NCI-H1417 (cell line): ENCODE measurements at regions not wholly inside any gene's neighbourhood (a gene's known extent, or its start where the extent isn't known, plus 50 kb on each side); places are given as distances from the start of the nearest gene placed in this dataset.
"Not testable (repeated sequence)": the region's sequence is repeated elsewhere in the genome, so short reads cannot be mapped to it uniquely, and the experiment has no call there.

Source experiments
- DNase-seq, 3 experiments: peaks; one replicate each; lab custom pipeline; 2025; lab: John Stamatoyannopoulos, UW

DNA sequence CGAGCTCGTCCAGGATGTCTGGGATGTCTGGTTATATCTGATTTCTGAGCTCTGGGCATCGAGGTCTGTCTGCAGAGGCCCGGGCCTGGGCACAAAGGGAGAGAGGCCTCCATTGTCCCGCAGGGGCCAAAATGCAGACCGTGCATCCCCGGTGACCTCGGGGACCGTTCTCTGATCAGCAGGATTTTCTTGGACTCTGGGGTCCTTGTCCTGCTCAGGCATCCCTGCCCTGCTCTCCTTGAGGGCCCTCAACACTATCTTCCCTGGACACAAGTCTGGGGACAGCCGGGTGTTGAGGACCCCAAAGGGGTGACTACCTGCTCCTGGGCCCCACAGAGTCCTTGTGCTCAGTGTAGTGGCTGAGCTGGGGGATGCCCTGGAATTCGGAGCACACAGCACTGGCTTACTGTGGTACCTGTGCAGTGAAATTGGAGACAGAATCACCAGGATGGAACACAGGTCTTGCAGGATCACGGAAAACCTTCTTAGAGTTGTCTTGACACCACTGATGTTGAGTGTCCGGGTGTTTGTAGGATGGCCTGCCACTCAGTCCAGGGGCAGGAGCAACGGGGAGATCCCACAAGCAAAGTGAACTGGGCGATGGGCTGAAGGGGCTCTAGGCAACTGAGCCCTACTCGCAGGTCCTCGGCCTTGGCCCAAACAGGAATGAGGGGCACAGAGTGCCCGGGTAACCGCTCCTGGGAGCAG is 1369.2 kb downstream of the CDH12 start:
- not testable (repeated sequence) for DNase-seq

DNA sequence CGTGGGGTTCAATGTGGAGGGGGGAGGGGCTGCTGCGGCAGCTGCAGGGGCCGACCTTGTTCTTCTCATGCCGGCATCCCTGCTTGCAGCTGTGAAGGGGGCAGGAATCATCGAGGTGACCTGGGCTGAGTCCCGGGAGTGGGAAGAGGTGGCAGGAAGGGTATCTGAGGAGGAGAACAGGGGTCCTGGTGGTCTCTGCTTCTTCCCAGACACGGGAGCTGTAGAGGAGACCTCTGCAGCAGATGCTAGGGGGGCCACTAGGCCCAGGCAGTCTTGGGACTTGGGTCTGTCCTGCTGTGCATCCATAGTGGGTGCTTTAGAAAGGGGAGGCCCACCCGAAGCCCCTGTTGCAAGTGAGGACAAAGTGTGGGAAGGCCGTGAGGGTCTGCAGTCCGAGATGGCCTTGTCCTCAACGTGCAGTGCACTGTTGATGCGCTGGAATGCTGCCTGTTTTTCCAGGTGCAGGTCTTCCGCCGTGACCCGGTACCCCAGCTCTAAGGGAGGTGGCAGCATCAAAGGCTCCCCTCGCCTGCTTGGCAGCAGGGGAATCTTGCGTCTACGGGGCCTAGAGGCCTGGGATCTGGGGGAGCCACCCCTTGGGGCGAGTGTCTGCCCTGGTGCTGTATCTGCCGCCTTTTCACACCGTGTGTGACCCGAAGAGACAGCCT is 1370.0 kb downstream of the CDH12 start:
- DNase-seq, result not testable (repeated sequence)

DNA sequence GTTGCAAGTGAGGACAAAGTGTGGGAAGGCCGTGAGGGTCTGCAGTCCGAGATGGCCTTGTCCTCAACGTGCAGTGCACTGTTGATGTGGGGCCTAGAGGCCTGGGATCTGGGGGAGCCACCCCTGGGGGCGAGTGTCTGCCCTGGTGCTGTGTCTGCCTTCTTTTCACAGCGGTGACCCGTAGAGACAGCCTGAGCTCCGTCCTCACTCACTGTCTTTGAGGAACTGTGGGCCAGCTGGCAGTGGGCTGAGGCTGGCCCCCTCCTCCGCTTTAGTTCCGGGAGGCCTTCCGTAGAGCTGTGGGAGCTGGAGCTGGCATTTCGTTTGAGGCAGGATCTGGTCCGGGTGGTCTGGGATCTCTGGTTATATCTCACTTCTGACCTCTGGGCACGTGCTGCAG is 1370.6 kb downstream of the CDH12 start:
- DNase-seq, result not testable (repeated sequence)

DNA sequence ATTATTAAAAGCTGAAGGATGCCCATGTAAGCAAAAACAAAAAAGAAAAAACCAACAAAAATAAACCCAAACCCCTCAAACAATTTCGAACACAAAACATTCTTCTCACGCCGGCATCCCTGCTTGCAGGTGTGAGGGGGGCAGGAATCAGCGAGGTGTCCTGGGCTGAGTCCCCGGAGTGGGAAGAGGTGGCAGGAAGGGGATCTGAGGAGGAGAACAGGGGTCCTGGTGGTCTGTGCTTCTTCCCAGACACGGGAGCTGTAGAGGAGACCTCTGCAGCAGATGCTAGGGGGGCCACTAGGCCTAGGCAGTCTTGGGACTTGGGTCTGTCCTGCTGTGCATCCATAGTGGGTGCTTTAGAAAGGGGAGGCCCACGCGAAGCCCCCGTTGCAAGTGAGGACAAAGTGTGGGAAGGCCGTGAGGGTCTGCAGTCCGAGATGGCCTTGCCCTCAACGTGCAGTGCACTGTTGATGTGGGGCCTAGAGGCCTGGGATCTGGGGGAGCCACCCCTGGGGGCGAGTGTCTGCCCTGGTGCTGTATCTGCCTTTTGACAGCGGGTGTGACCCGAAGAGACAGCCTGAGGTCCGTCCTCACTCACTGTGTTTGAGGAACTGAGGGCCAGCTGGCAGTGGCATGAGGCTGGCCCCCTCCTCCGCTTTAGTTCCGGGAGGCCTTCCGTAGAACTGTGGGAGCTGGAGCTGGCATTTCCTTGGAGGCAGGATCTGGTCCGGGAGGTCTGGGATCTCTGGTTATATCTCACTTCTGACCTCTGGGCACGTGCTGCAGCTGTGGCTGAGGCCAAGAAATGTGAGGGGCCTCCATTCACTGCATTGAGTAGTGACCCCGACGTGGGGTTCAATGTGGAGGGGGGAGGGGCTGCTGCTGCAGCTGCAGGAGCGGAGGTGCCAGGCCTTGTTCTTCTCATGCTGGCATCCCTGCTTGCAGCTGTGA is 1371.5 kb downstream of the CDH12 start:
- not testable (repeated sequence) for DNase-seq

DNA sequence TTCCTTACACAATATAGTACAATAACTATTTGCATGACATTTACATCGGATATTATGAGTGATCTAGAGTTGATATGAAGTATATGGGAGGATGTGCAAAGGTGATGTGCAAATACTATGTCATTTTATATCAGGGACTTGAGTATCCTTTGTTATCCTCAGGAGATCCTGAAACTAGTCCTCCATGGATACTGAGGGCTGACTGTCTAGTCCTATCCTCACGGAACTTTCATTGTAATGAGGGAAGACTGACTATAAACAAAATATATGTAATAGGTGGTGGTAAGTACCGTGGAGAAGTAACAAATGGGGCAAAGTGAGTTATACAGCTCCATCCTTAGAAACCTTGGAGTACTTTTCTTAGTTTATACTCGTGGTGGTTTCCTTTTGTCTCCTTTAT is 1373.1 kb downstream of the CDH12 start:
- not testable (repeated sequence) for DNase-seq

DNA sequence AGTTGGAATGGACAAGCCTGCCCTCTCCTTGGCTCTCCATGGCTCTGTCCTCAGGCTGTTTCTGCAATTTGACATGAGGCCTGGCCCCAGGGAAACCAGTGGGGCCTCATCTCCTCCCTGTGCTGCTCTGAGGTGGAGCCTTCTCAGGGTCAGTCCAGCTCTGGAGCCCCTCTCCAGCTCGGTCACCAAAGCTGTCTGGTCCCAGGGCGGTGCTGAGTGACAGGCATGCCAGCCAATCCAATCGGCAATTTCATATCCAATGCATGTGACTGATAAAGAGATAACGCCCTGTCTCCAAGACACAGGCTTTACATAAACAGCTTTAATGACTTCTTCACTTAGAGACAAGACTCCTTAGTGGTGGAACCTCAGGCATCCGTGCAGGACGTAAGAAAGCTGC is 1379.2 kb downstream of the CDH12 start:
- not testable (repeated sequence) for DNase-seq

DNA sequence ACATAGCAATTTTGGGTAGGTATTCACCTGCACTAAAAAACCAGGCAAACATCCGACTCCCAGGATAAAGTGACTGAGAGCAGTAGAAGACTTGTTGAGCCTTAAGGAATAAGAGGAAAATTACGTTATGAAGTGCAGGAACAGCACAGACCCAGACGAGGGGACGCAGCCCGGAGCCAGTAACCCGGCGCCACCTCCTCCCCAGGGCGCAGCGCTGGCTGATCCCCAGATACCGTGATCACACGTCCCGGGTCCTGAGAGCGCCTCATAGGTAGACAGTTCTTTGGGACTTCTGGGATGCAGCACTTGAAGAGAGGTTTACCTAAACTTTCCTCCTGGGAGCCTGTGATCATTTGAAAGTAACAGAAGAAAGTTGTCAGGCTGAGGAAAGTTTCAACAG is 1379.7 kb downstream of the CDH12 start:
- not testable (repeated sequence) for DNase-seq

DNA sequence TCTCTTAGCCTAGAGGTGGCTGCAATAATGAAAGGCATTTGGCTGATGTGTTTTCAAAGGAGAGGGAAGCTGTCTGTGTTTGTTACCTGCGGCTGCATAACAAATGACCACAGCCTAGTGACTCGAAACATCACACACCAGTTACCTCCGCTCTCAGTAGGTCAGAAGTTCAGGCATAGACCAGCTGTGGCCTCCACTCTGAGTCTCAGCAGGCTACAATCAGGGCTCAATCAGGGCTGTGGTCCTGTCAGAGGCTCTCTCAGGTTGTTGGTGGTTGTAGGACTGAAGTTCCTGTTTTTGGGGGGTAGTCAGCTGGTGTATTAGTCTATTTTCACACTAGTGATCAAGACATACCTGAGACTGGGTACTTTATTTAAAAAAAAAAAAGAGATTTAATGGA is 1381.5 kb downstream of the CDH12 start:
- not testable (repeated sequence) for DNase-seq

DNA sequence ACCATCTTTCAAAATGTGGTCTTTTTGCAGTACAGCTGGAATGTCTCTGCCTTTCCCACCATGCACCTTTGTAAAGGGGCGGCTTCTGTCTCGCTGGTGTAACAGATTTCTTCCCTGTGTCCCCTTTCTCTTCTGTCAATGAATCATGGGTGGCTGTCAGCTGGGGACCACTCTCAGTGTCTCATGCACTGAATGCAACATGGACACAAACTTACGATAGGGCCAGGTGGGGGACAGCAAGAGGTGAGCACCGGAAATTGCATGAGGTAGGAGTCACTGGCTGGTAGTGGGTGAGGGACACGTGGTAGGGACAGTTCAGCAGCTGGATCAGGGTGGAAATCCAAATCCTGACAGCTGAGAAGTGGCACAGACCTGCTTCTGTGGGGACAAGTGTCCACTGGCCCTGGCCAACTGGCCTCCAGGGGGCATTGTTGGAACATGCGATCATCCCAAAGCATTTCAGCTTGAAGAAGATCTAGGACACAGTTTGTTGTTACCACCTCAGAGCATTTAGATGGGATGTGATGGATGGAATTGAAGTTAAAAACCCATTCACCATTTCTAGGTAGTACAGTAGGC is 1383.5 kb downstream of the CDH12 start:
- peak in 2 of 3 experiments; percentile 16 to 59 for DNase-seq

DNA sequence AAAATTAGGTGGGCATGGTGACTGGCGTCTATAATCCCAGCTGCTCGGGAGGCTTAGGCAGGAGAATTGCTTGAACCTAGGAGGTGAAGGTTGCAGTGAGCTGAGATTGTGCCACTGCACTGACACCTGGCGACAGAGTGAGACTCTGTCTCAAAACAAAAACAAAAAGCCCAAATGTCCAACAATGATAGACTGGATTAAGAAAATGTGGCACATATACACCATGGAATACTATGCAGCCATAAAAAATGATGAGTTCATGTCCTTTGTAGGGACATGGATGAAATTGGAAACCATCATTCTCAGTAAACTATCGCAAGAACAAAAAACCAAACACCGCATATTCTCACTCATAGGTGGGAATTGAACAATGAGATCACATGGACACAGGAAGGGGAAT is 1385.6 kb downstream of the CDH12 start:
- DNase-seq, result not testable (repeated sequence)

DNA sequence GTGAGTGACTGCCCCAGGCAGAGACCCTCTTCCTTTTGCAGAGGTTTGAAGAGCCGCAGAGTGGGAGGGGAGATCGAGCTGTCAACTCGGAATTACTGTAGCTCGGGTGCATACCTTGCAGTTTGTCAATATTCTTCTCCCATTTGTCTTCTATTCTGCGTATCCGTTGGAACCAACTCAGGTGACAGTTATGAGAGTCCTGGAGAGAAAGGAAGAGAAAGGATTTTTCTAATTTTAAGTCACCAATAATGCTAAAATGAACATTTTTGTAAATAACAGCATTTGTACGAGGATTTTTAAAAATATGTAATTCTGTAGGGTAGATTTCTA is 1393.4 kb downstream of the CDH12 start:
- DNase-seq, result not testable (repeated sequence)

DNA sequence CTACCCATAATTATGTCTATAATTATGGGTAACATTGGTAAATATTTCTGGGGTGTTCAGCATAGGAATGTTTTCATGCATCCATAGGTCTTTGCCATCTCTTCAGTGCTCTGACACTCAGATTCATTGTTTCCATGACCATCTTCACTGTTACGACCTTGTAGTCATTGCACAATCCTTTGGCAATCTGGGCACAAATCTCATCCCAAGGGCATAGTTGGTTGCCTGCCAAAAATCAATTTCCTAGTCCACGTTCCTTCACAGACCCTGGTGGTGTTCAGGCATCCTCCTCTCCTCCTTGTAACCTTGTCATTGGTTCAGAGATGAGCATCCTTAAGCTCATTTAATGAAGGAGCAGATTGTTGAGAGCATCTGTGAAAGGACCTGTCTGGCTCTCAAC is 1400.7 kb downstream of the CDH12 start:
- DNase-seq, result no peak

DNA sequence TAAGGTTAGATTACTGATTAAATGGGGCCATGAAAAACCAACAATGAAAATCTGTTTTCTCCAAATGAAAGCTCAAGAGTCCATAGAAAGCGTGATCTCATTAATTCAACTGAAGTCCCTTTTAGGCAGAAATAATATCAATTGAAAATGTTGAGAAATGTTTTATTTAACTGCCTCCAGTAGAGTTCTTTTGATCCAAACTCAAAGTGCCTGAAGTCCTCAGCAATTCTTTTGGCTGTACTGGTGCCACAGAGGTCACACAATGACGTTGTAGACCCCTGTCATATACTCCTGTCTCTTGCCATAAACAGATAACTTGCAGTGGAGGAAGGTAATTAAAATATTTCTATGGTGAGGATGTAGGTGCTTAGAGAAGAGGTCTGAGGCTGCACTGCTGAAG is 1420.5 kb downstream of the CDH12 start:
- DNase-seq, result peak in 1 of 3 experiments; percentile 36

DNA sequence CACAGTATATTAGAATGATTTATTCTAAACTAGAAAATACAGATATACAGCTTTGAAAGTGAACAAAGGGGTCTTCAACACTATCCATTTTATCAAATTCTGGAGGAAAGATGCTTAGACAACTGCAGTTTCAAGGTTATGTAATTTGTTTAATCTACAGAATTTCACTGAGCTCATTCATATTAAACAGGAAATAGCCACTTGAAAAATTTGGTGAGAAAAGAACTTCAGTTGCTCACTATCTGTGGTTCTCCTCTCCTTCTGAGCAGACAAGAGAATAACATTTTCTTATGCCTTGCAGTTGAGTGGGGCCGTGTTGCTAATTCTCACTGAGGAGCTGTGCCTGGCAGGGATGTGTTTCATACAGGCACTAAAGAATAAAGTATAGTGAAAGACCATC is 1428.2 kb downstream of the CDH12 start:
- DNase-seq, result no peak

DNA sequence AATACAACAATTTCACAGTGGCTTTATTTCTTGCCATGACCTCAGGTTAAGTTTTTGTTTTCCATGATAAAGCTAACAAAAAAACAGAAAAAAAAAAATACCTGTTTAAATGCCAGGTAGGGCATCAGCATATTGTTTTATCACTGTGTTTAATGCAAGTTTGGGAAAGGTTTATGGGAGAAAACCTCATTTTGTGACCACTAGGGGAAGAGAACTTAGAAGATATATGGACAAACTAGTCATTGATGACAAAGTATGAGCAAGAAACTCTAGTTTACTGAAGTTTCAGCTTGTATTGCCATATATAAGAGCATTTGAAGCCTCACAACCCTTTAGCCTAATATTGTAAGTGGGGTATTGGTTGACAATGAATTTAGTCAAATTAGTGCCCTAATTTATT is 1431.4 kb upstream of the CDH18 start:
- no peak for DNase-seq

DNA sequence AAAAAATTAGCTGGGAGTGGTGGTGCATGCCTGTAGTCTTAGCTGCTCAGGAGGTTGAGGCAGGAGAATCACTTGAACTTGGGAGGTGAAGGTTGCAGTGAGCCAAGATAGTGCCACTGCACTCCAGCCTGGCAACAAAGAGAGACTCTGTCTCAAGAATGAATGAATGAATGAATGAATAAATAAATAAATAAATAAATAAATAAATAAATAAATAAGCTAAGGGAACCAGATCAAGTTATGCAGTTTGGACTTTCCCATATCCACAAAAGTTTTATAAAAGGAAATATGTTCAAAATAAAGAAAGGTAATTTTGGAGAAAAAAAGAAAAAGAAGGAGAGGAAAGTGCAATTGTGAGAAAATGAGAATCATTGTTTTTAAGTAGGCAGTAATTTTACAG is 1414.1 kb upstream of the CDH18 start:
- DNase-seq, result not testable (repeated sequence)

DNA sequence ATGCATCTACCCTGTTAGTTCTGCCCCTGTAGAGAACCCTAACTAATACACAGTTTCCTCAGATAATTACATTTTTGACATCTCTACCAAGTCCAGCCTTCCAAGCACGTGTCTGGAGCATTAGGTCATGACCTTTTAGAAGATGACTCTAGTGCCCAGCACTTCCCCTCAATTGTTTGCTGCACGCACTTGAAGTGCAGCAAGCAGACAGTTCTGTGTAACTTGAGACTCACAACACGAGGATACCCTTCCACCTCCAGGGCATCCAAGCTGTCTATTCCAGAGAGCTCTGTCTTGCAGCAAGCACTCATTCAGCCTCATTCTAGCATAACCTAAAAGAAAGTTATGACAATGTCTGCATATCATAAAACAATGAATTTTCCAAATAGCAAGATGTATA is 1410.5 kb upstream of the CDH18 start:
- peak in 2 of 3 experiments; percentile 37 to 40 for DNase-seq

DNA sequence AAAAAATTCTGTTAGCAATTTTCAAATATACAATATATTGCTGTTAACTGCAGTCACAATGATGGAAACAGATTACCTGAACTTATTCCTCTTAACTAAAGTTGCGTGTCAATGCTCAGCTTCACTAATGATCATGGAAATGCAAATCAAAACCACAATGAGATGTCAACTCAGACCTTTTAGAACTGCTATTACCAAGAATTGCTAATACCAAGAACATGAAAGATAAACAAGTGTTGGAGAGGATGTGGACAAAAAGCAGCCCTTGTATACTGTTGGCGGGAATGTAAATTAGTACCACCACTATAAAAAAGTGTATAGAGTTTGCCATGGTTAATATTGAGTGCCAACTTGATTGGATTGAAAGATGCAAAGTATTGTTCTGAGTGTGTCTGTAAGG is 1409.7 kb upstream of the CDH18 start:
- DNase-seq, result no peak

DNA sequence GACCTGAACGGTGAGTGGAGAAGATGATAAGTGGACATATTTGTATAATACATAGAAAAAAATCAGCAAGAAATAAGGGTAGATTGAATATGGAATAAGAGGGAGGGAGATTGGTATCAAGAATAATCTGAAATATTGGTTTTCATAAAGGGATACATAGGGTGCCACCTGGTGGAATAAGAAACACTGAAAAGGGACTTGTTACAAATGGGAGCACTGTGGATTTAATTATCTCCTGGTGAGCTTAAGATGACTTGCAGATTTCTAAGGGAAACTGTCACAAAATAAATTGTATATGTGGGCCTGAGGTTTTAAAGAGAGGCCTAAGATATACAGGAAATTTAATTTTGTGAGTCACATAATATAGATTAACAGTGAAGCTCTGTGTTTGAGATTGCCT is 1403.5 kb upstream of the CDH18 start:
- no peak for DNase-seq

DNA sequence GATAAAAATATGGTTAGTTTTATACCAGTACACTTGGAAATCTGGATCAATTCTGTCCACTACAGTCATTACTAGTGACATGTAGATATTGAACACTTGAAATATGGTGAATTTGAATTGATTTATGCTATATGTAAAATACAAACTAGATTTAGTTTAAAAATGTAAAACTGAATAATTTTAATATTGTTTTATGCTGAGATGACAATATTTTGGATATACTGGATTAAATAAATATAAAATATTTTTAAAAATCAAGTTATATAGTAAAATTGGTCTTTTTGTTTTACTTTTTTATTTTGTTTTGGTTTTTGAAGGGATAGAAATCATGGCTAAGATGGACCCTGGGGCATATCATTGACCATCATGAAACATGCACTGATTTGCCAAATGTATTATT is 1372.8 kb upstream of the CDH18 start:
- DNase-seq, result not testable (repeated sequence)

DNA sequence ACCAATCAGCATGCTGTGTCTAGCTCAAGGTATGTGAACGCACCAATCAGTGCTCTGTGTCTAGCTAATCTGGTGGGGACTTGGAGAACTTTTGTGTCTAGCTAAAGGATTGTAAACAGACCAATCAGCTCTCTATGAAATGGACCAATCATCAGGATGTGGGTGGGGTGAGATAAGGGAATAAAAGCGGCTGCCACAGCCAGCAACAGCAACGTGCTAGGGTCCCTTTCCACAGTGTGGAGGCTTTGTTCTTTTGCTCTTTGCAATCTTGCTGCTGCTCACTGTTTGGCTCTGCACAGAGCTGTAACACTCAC is 1353.9 kb upstream of the CDH18 start:
- not testable (repeated sequence) for DNase-seq

DNA sequence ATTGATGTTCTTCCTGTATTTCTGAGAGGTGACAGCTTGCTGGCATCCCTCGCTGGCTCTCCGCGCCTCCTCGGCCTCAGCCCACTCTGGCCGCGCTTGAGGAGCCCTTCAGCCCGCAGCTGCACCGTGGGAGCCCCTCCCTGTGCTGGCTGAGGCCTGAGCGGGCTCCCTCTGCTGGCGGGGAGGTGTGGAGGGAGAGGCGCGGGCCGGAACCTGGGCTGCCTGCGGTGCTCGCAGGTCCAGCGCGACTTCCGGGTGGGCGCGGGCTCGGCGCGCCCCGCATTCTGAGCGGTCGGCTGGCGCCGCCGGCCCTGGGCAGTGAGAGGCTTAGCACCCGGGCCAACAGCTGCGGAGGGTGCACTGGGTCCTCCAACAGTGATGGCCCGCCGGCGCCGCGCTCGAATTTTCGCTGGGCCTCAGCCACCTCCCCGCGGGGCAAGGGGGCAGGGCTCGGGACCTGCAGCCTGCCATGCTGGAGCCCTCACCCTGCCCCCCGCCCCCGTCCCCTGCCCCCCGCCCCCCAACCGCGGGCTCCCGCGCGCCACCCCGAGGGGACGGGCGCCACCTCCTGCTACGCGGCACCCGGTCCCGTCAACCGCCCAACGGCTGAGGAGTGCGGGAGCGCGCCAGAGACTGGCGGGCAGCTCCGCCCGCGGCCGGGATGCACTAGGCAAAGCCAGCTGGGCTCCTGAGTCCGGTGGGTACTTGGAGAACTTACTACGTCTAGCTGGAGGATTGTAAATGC is 1353.4 kb upstream of the CDH18 start:
- not testable (repeated sequence) for DNase-seq
